GM06990 (cell line): ENCODE measurements at regions not wholly inside any gene's neighbourhood (a gene's known extent, or its start where the extent isn't known, plus 50 kb on each side); places are given as distances from the start of the nearest gene placed in this dataset.

Experiments
- DNase-seq: peaks from one replicate; pipeline ENCODE4 v3.0.0-alpha.2; 2011; ENCODE audit not compliant: insufficient read length; ENCODE audit errors: extremely low read depth
- H3K27me3 ChIP-seq: replicated peaks from 2 replicates; pipeline ENCODE4 v1.6.0; 2011; ENCODE audit warnings: low read length; ENCODE audit not compliant: control insufficient read depth, insufficient read depth
- H3K36me3 ChIP-seq: 2 replicates; pipeline ENCODE4 v1.5.1; 2011; ENCODE audit warnings: low read length; ENCODE audit not compliant: control insufficient read depth, insufficient read depth
- H3K4me3 ChIP-seq: replicated peaks from 2 replicates; pipeline ENCODE4 v1.5.1; 2011; ENCODE audit warnings: low read depth, mild to moderate bottlenecking, control low read depth, low read length
- TF ChIP-seq, protein P1 (sequence below): IDR thresholded peaks from 2 replicates; pipeline ENCODE4 v1.5.1; 2011; ENCODE audit warnings: low read length, control low read depth, mild to moderate bottlenecking, inconsistent platforms; ENCODE audit not compliant: insufficient read depth, poor library complexity, severe bottlenecking

DNA sequence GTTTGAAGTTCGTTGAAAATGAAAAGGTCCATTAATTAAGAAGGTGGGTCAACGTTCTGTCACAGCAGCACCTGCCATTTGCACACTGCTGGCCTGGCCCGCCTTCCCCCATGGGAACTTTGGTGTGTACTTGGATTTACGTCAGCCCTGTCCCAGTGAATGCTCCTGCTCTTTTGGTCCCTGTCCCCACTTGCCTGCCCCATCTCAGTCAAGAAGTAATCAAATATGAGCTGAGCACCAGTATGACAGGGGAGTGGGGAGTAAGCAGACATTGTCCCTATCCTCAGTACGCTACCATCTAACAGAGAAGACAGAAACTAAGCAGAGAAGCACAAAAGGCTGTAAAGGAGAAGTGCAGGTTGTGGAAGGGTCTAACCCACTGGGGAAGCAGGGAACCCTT, 65.1 kb downstream of the SLC4A3 start:
- TF ChIP-seq, protein P1, sequence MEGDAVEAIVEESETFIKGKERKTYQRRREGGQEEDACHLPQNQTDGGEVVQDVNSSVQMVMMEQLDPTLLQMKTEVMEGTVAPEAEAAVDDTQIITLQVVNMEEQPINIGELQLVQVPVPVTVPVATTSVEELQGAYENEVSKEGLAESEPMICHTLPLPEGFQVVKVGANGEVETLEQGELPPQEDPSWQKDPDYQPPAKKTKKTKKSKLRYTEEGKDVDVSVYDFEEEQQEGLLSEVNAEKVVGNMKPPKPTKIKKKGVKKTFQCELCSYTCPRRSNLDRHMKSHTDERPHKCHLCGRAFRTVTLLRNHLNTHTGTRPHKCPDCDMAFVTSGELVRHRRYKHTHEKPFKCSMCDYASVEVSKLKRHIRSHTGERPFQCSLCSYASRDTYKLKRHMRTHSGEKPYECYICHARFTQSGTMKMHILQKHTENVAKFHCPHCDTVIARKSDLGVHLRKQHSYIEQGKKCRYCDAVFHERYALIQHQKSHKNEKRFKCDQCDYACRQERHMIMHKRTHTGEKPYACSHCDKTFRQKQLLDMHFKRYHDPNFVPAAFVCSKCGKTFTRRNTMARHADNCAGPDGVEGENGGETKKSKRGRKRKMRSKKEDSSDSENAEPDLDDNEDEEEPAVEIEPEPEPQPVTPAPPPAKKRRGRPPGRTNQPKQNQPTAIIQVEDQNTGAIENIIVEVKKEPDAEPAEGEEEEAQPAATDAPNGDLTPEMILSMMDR = no peak
- no peaks in the 10 kb centered on the region for H3K36me3 ChIP-seq
- no peak overlapping the region for H3K4me3 ChIP-seq

DNA sequence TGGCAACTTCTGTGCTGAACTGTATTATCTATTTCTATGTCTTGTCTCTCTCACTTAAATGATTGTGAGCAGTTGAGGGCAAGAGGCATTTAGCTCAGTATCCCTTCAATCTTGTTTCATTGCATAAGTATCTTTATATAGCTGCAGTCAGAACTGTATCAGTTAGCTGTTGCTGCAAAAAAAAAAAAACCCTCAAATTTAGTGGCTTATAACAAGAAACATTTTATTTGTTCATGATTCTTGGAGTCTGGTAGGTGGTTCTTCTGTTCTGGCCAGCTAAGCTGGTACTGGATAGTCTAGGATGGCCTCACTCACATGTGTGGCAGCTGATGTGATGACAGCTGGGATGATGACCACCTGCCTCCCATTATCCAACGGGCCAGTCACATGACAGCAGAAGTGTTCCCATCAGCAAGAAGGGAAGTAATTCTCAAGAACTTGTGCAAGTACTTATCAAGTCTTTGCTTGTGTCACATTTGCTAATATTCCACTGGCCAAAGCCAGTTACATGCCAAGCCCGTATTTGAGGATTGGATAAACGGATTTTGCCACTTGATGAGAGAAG, 67.8 kb downstream of the SLC4A3 start:
- H3K27me3 ChIP-seq = no peaks in the 10 kb centered on the region; the same call in 1 of the 2 replicates
- TF ChIP-seq, protein P1 = no peak
- no peak for DNase-seq
- no peak overlapping the region for H3K4me3 ChIP-seq
- no peaks in the 10 kb centered on the region for H3K36me3 ChIP-seq

More for the DNA sequence above, 65.1 kb downstream of the SLC4A3 start:
- no peak for DNase-seq
- H3K27me3 ChIP-seq = no peaks in the 10 kb centered on the region

DNA sequence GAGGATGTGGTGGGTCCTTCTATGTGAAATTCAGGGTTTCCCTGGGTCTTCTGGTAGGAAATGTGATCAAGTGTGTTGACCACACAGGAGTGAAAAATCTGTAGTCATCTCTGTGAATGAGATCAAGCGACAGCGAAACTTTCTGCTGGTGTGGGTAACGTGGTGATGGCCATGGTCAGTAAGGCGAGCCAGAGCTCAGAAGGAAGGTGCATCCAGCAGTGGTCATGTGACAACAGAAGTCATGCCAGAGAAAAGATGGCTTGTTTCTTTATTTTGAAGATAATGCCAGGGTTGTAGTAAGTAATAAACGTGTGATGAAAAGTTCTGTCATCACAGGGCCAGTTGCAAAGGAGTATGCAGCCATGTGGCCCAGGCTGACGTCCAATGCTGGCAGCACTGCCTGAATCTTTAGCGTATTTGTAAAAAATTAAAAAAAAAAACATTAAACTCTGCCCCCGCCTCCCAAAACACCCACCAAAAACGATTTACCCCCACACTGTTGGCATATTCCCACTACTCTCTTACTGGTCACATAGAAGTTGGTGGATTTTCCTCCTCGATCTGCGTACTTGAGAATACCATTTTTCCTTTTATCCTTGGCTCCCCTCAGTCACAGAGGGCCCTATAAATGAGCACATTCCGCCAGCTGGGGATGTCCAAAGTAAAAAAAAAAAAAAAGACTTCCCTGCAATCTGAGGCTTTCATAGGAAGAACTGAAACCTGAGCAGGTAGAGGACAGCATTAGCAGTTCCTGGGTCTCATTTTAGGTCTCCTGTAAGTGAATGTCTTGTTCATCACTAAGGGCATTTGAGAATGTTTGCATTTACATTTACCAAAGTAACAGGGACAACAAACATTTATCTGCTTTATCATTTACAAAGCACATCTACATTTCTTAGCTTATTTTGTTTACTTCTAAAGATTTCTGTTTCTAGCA, 70.6 kb downstream of the SLC4A3 start:
- H3K36me3 ChIP-seq = no peaks in the 10 kb centered on the region
- TF ChIP-seq, protein P1 = no peak
- DNase-seq = no peak
- H3K4me3 ChIP-seq = no peak overlapping the region
- H3K27me3 ChIP-seq = no peaks in the 10 kb centered on the region; the same call in 1 of the 2 replicates

DNA sequence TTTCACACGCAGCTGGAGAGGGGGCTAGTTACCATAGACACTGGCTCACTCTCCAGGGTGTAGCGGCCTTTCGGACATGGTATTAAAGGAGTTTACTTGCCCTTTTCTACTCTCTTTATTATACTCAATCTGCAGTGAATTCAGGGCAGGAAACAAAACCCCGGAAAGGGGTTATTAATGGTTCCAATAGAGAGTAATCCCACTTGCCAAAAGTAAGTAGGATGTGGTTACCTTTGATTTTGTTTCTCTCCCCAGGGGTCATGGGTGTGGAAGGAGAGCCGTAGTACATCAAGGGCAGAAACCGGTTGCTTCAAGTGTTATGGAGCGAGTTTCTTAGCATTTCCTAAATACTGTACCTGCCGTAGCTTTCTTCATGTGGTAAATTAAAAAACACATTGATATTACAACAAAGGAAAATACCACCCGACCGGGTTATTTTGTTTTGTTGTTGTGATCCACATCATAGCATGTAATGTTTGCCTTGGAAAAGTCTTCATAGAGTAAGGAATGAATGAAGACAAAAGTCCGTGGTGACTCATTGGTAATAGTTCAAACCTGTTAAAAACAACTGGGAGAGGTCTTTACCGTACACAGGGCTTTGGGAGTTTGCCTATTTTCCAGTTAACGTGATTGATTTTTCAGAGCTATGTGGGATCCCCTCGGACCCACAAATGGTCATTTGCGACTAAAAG, 71.5 kb downstream of the SLC4A3 start:
- H3K27me3 ChIP-seq = no peaks in the 10 kb centered on the region; the same call in 1 of the 2 replicates
- no peaks in the 10 kb centered on the region for H3K36me3 ChIP-seq
- DNase-seq = no peak
- H3K4me3 ChIP-seq = no peak overlapping the region
- TF ChIP-seq, protein P1 = no peak

DNA sequence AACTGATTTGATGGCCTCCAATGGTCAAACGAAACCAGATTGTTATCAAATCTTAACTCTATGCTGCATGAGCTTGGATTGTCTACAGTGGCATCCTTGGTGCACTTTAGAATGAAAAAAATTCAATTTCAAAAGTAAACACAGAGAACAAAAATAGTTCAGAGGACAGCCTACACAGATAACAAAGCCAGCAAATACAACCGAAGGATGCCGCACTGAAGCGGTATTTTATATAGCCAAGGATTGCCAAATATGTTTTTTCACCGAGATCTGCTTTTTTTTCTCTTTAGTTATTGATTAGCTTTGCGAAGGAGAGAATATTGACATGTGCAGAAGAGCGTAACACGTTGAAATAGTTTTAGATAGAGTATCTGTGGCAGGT, 72.0 kb downstream of the SLC4A3 start:
- no peaks in the 10 kb centered on the region for H3K36me3 ChIP-seq
- no peak overlapping the region for H3K4me3 ChIP-seq
- H3K27me3 ChIP-seq = no peaks in the 10 kb centered on the region; the same call in 1 of the 2 replicates
- DNase-seq = no peak
- TF ChIP-seq, protein P1 = no peak
